ENCODE measurements at regions not wholly inside any gene's neighbourhood (a gene's known extent, or its start where the extent isn't known, plus 50 kb on each side); places are given as distances from the start of the nearest gene placed in this dataset.

- TF ChIP-seq EZH2 (IDR thresholded peaks at IDR 0.05) (no peak), CTCF (IDR thresholded peaks at IDR 0.05) (no peak), EZH2phosphoT487 (IDR thresholded peaks at IDR 0.05) (no peak)
Observed at GRCh38 chr5:28208356-28208755, 1170.0 kb upstream of the CDH9 start.
